CD4-positive, alpha-beta T cell treated with Interleukin-6 at 100 ng/mL for 8 hours (primary cell): ENCODE measurements at regions not wholly inside any gene's neighbourhood (a gene's known extent, or its start where the extent isn't known, plus 50 kb on each side); places are given as distances from the start of the nearest gene placed in this dataset.
"Not testable (repeated sequence)": the region's sequence is repeated elsewhere in the genome, so short reads cannot be mapped to it uniquely, and the experiment has no call there.

Source experiments
- DNase-seq: peaks from one replicate; pipeline ENCODE4 v3.0.0-alpha.2; 2020; ENCODE audit warnings: mixed read lengths, low spot score

- DNase-seq: no peak
Measured at GRCh38 chr4:120299631-120300030, 233.0 kb upstream of the MAD2L1 start.

GRCh38 chr4:120293341-120293740 is 226.7 kb upstream of the MAD2L1 start:
- DNase-seq: no peak

- no peak for DNase-seq
Measured at GRCh38 chr4:120291541-120291940, 224.9 kb upstream of the MAD2L1 start.

- no peak for DNase-seq
Measured at GRCh38 chr4:120290553-120290952, 223.9 kb upstream of the MAD2L1 start.

- DNase-seq: no peak
Measured at GRCh38 chr4:120286813-120287212, 220.2 kb upstream of the MAD2L1 start.

DNA sequence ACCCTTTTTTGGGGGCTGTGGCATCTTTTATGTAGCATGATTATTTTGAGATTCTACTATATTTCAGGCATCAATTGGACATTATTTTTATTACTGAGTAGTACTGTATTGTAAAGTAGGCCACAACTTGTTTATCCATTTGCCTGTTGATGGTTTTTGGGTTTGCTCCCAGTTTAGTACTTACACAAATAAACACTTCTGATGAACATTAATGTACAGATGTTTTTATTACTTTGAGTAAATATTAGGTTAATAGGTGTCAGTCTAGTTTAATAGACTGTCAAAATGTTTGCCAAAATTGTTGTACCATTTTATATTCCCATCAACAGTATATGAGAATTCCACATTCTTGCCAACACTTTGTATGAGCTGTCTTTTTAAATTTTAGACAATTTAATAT is 214.9 kb upstream of the MAD2L1 start:
- no peak for DNase-seq

DNA sequence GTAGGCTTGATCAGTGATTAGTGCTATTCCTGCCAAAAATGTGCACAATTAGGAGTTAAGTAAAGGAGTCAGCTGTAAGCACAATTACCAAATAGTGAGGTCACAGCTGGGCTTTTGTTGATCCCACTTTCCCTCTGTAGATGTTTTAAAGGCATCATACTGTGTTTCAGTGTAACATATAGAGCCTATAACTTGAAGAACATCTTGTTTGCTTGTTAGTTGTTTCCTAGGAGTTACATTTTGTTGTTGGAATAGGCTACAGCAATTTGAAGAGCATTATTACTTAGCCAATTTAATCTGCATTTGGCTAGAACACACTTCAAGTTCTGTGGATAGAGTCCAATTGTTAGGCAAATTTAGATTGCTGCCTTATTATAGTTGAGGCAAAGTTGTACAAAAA is 210.7 kb upstream of the MAD2L1 start:
- DNase-seq: no peak

GRCh38 chr4:120266602-120267001 is 200.0 kb upstream of the MAD2L1 start:
- DNase-seq: no peak

DNA sequence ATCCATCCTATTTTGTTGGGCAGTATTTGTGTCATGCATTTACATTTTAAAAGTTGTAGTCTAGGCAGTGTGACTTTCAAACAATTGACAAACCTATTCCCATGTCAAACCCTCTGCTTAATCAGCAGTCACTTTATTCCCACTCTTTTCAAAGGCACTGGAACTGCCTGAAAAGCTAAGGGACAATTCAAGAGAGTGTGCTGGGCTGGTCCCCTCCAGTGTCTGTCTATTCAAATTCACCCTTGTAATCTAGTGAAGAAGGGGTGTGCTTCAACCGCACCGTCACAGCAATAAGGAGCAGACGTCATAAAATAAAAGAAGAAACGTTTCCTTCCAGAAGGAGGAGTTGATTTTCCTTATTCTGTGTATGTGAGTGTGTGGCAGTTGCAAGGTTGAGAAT is 197.0 kb upstream of the MAD2L1 start:
- no peak for DNase-seq

- no peak for DNase-seq
Measured at GRCh38 chr4:120261117-120261516, 194.5 kb upstream of the MAD2L1 start.

GRCh38 chr4:120256112-120256775 is 189.6 kb upstream of the MAD2L1 start:
- DNase-seq: not testable (repeated sequence)

GRCh38 chr4:120238277-120238973 is 171.8 kb upstream of the MAD2L1 start:
- DNase-seq: no peak

DNA sequence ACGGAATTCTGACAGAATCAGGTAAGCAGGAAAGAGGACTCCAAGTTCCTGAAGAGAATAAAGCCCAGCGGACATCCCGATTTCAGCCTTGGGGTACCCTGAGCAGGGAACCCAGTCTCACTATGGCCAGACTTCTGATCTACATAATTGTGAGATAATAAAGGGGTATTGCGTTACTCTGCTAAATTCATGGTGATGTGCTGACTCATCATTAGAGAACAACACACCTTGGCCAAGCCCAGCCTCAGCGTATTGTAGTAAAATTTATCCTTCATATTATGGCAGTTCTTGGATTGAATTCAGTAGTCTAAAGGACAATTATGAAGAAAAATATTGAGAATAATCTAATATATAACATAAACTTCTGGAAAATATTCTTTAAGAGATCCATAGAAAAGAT is 170.2 kb upstream of the MAD2L1 start:
- DNase-seq: no peak

DNA sequence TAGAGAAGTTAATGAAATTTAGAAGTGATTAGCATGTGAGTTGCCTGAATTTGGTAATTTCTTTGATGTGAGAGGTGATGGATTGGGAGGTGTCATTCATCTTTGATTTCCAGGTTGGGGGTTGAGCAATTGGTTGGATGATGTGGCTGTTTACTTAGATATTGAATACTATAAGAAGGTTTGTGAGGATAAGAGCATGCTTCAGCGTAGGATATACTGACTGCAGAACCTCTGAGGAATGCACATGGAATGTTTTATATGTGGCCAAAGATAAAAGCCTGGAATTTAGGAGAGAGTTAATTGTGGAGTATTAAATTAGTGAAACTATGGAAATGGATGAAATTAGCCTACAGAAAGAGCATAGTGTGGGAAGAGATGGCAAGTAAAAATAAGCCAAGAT is 165.4 kb upstream of the MAD2L1 start:
- DNase-seq: no peak

DNA sequence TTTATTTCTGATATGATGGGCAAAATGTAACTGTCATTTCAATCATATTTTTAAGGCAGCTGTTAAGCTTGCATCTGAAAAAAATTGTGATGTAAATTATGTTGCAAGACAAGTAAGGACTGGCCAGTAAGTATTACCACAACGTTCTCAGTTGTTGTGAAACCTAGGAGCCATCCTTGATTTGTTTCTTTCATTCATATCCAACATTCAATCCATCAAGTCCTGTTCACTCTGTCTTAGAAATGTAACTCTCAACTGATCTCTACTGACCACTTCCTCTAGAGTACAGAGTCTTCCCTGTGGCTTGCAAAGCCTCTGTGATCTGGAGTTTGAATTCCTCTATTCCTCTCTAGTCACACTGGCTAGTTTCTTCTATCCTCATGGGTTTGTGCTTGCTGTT is 161.4 kb upstream of the MAD2L1 start:
- no peak for DNase-seq

DNA sequence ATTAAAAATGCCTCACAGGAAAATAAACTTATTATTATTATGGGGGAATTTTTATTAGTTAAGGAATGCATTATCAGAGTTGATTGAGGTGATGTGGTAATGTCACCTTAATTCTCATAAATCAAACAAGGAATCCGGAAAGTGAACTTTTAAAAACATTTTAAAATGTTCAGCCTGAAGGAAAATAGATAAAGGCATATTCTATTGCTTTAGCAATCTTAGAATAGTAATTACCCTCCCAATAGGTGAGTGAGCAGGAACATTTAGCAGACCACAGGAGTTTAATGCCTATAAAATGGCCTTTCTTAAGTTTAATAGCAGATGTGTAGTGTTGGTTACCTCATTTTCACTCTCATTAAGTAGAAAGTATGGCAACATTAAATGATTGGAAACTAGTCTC is 160.9 kb upstream of the MAD2L1 start:
- no peak for DNase-seq

GRCh38 chr4:120225527-120225926 is 158.9 kb upstream of the MAD2L1 start:
- no peak for DNase-seq

DNA sequence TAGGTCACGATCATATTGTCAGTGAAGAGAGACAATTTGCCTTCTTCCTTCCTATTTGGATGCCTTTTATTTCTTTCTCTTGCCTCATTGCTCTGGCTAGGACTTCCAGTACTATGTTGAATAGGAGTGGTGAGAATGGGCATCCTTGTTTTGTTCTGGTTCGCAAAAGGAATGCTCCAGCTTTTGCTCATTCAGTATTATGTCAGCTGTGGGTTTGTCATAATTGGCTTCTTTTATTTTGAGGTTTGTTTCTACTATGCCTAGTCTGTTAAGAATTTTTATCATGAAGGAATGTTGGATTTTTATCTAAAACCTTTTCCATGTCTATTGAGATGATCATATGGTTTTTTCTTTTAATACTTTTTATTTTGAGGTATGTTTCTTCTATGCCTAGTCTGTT is 152.3 kb upstream of the MAD2L1 start:
- no peak for DNase-seq

- no peak for DNase-seq
Measured at GRCh38 chr4:120215350-120215749, 148.7 kb upstream of the MAD2L1 start.

- DNase-seq: no peak
Measured at GRCh38 chr4:120211408-120212015, 144.9 kb upstream of the MAD2L1 start.

DNA sequence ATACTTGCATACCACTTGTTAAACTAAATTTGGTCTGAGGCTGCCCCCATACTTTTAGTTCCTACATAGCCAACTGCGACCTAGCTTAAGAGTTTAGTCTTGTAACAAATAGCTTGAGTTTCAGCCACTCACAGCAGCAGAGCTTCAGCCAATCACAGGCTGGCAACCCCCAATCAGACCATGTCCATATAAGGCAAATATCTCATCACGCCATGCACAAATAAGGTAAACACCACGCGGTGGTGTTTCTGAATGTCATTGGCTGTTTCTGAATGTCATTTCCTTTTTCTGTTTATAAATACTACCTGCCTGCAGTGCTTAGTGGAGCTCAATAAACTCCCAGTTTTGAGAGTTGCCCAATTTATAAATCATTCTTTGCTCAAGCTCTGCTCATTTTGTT is 143.1 kb upstream of the MAD2L1 start:
- DNase-seq: no peak

- DNase-seq: no peak
Measured at GRCh38 chr4:120207021-120207420, 140.4 kb upstream of the MAD2L1 start.

DNA sequence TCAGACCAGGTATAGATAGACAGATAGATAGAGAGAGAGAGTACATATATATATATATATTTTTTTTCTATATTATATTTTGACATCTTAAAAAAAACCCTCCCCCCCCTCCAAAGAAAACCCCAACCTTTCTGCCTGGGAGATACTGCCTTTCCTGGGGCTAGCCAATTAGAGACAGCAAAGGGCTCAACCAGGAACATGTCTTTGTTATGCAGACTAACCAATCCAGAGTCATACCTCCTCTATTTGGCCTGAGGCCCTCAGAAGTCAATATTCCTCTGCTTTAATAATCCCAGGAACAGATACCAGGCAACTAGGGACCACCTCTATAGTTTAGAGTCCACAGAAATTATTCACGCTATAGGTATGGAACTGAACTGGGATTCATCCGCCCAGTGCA is 135.6 kb upstream of the MAD2L1 start:
- DNase-seq: no peak
